Smooth muscle cell (in vitro differentiated cells): ENCODE measurements at regions not wholly inside any gene's neighbourhood (a gene's known extent, or its start where the extent isn't known, plus 50 kb on each side); places are given as distances from the start of the nearest gene placed in this dataset. TPM values are rescaled to one million over a fixed set of nuclear protein-coding genes. Genes with fewer than 3 reads are reported as not detected.

Experiments used
- DNase-seq: peaks from one replicate; lab custom pipeline; 2025; ENCODE audit not compliant: unreplicated experiment; lab: John Stamatoyannopoulos, UW
- H2AFZ ChIP-seq: fragments of 200-600 bp; sonication (generic); 2 replicates; pipeline ENCODE4 v1.6.0; 2016; ENCODE audit warnings: antibody characterized with exemption, low read depth, mild to moderate bottlenecking
- H3F3A ChIP-seq: fragments of 200-600 bp; sonication (generic); 2 replicates; pipeline ENCODE4 v1.6.0; 2017; ENCODE audit warnings: antibody characterized with exemption, low read depth
- H3K27ac ChIP-seq: fragments of 200-600 bp; sonication (generic); 2 replicates; pipeline ENCODE4 v1.5.1; 2016; ENCODE audit warnings: low read depth, mild to moderate bottlenecking
- H3K27me3 ChIP-seq: fragments of 200-600 bp; sonication (generic); 2 replicates; pipeline ENCODE4 v1.6.1; 2016; ENCODE audit warnings: low read depth, mild to moderate bottlenecking
- H3K36me3 ChIP-seq: fragments of 200-600 bp; sonication (generic); 2 replicates; pipeline ENCODE4 v1.5.1; 2016; ENCODE audit warnings: low read depth
- H3K4me1 ChIP-seq: fragments of 200-600 bp; sonication (generic); 2 replicates; pipeline ENCODE4 v1.5.1; 2016; ENCODE audit warnings: low read depth
- H3K4me2 ChIP-seq: fragments of 200-600 bp; sonication (generic); 2 replicates; pipeline ENCODE4 v1.6.0; 2016; ENCODE audit warnings: mild to moderate bottlenecking
- H3K4me3 ChIP-seq: fragments of 200-600 bp; sonication (generic); 2 replicates; pipeline ENCODE4 v1.5.1; 2016; ENCODE audit warnings: mild to moderate bottlenecking
- H3K79me2 ChIP-seq: fragments of 200-600 bp; sonication (generic); 2 replicates; pipeline ENCODE4 v1.6.0; 2016; ENCODE audit warnings: low read depth, mild to moderate bottlenecking
- H3K9ac ChIP-seq: fragments of 200-600 bp; sonication (generic); 2 replicates; pipeline ENCODE4 v1.6.0; 2016; ENCODE audit warnings: low read depth
- H3K9me3 ChIP-seq: fragments of 200-600 bp; sonication (generic); replicated peaks from 2 replicates; pipeline ENCODE4 v1.5.1; 2016; ENCODE audit warnings: low read depth
- H4K20me1 ChIP-seq: fragments of 200-600 bp; sonication (generic); 2 replicates; pipeline ENCODE4 v1.6.0; 2016; ENCODE audit warnings: low read depth
- CTCF ChIP-seq: fragments of 200-600 bp; sonication (generic); IDR thresholded peaks from 2 replicates; pipeline ENCODE4 v1.5.1; 2017; ENCODE audit warnings: borderline replicate concordance, mild to moderate bottlenecking, antibody characterized with exemption; ENCODE audit not compliant: insufficient read depth, poor library complexity, severe bottlenecking
- WGBS: methylation state at CpG from one replicate; pipeline ENCODE4 v1.1.7; 2016; ENCODE audit warnings: low lambda C conversion rate; 5-methylcytosine and 5-hydroxymethylcytosine counted together
- small RNA-seq: library from RNA; depleted of rRNA; stranded (forward); fragments of <200 nt; gene quantifications from one replicate; pipeline ENCODE3, GENCODE V24; 2014

GRCh38 chr1:233549917-233550316 lies 64.0 kb upstream of the KCNK1 start:
- no peaks in the 10 kb centered on the region for H3K36me3 ChIP-seq
- no peak overlapping the region for H3K4me3 ChIP-seq
- no peak overlapping the region for H3K9ac ChIP-seq
- no peaks in the 10 kb centered on the region for H3K79me2 ChIP-seq
- no peak for TF ChIP-seq CTCF
- no peaks in the 10 kb centered on the region for H3F3A ChIP-seq
- no peaks in the 10 kb centered on the region for H3K4me1 ChIP-seq
- 91% methylated on average over 3 of the region's 3 CpGs for WGBS
- no peaks in the 10 kb centered on the region for H4K20me1 ChIP-seq
- no peak overlapping the region for H2AFZ ChIP-seq
- H3K27ac ChIP-seq, result no peak overlapping the region
- DNase-seq, result no peak
- H3K27me3 ChIP-seq, result no peaks in the 10 kb centered on the region
- no peak overlapping the region for H3K4me2 ChIP-seq
- no peaks in the 10 kb centered on the region for H3K9me3 ChIP-seq

GRCh38 chr1:233554037-233554436 lies 59.9 kb upstream of the KCNK1 start:
- no peaks in the 10 kb centered on the region for H3F3A ChIP-seq
- no peak overlapping the region for H3K9ac ChIP-seq
- H3K9me3 ChIP-seq, result no peaks in the 10 kb centered on the region
- no peak overlapping the region for H3K27ac ChIP-seq
- no peaks in the 10 kb centered on the region for H4K20me1 ChIP-seq
- no peaks in the 10 kb centered on the region for H3K27me3 ChIP-seq
- no peak overlapping the region for H2AFZ ChIP-seq
- no peaks in the 10 kb centered on the region for H3K36me3 ChIP-seq
- WGBS, result 63% methylated on average over 2 of the region's 2 CpGs
- no peak overlapping the region for H3K4me3 ChIP-seq
- DNase-seq, result no peak
- no peaks in the 10 kb centered on the region for H3K4me1 ChIP-seq
- H3K79me2 ChIP-seq, result no peaks in the 10 kb centered on the region
- no peak overlapping the region for H3K4me2 ChIP-seq
- TF ChIP-seq CTCF, result no peak

GRCh38 chr1:233561708-233562426 lies 52.0 kb upstream of the KCNK1 start:
- no peak for DNase-seq
- Histone ChIP-seq H2AFZ (no peak overlapping the region), H3K79me2 (no peaks in the 10 kb centered on the region), H3K4me1 (no peaks in the 10 kb centered on the region), H3K27me3 (no peaks in the 10 kb centered on the region), H3K27ac (no peak overlapping the region), H3K9ac (no peak overlapping the region), H3K36me3 (peaks cover 6% of the 10 kb centered on the region), H3K4me2 (no peak overlapping the region), H4K20me1 (no peaks in the 10 kb centered on the region), H3F3A (no peaks in the 10 kb centered on the region), H3K9me3 (peaks cover 5% of the 10 kb centered on the region), H3K4me3 (no peak overlapping the region)
- no peak for TF ChIP-seq CTCF

Small RNAs in the stretch of these regions (small RNA-seq; reads per million reads assigned to genes)
- not detected for gene RNU4-77P
